Keratinocyte (primary cell): ENCODE measurements at regions not wholly inside any gene's neighbourhood (a gene's known extent, or its start where the extent isn't known, plus 50 kb on each side); places are given as distances from the start of the nearest gene placed in this dataset.

Experiments used
- DNase-seq: peaks from one replicate; pipeline ENCODE4 v3.0.0-alpha.2; 2011; ENCODE audit warnings: low read depth, missing footprints, low spot score
- FAIRE-seq: peaks from 2 replicates; lab custom pipeline; 2011; peaks lifted over from hg19 to GRCh38; lab: Jason Lieb, UNC
- H2AFZ ChIP-seq: 2 replicates; pipeline ENCODE4 v1.6.0; 2012; ENCODE audit warnings: low read length, control low read depth, inconsistent platforms; ENCODE audit not compliant: control insufficient read depth
- H3K27ac ChIP-seq: 2 replicates; pipeline ENCODE4 v1.5.1; 2011; ENCODE audit warnings: low read length; ENCODE audit not compliant: control insufficient read depth, insufficient read depth
- H3K27me3 ChIP-seq: 3 replicates; pipeline ENCODE4 v1.6.0; 2011; ENCODE audit warnings: low read length; ENCODE audit not compliant: control insufficient read depth, insufficient read depth; ENCODE audit errors: extremely low read depth
- H3K36me3 ChIP-seq, 2 experiments: 2 replicates in 1 of 2; 3 replicates in 1 of 2; pipeline ENCODE4 v1.5.1; 2011; ENCODE audit warnings: low read length in 2 of 2, mild to moderate bottlenecking in 1 of 2; ENCODE audit not compliant: control insufficient read depth in 2 of 2, insufficient read depth in 2 of 2; ENCODE audit errors: extremely low read depth in 1 of 2
- H3K4me1 ChIP-seq: 3 replicates; pipeline ENCODE4 v1.5.1; 2011; ENCODE audit warnings: low read length; ENCODE audit not compliant: control insufficient read depth, insufficient read depth; ENCODE audit errors: extremely low read depth
- H3K4me2 ChIP-seq: 3 replicates; pipeline ENCODE4 v1.6.0; 2011; ENCODE audit warnings: low read depth, low read length; ENCODE audit not compliant: control insufficient read depth, insufficient read depth; ENCODE audit errors: extremely low read depth
- H3K4me3 ChIP-seq, 3 experiments: fragments of 200-600 bp in 1 of 3; sonication (generic) in 1 of 3; 2 replicates in 2 of 3; 3 replicates in 1 of 3; pipeline ENCODE4 v1.5.1; 2011 to 2016; ENCODE audit warnings: low read length in 3 of 3, mild to moderate bottlenecking in 3 of 3, control low read depth in 2 of 3, inconsistent platforms in 1 of 3, low read depth in 1 of 3, mixed read lengths in 1 of 3, mixed run types in 1 of 3, moderate library complexity in 1 of 3; ENCODE audit not compliant: control insufficient read depth in 2 of 3, insufficient read depth in 2 of 3; ENCODE audit errors: extremely low read depth in 1 of 3
- H3K79me2 ChIP-seq: 2 replicates; pipeline ENCODE4 v1.6.0; 2012; ENCODE audit warnings: low read length; ENCODE audit not compliant: control insufficient read depth, insufficient read depth
- H3K9ac ChIP-seq: 3 replicates; pipeline ENCODE4 v1.6.0; 2011; ENCODE audit warnings: low read length; ENCODE audit not compliant: control insufficient read depth, insufficient read depth; ENCODE audit errors: extremely low read depth
- H3K9me1 ChIP-seq: 3 replicates; pipeline ENCODE4 v1.6.0; 2011; ENCODE audit warnings: low read length; ENCODE audit not compliant: control insufficient read depth, insufficient read depth; ENCODE audit errors: extremely low read depth
- H3K9me3 ChIP-seq: 2 replicates; pipeline ENCODE4 v1.5.1; 2012; ENCODE audit warnings: low read depth, low read length; ENCODE audit not compliant: control insufficient read depth
- H4K20me1 ChIP-seq: 3 replicates; pipeline ENCODE4 v1.6.0; 2011; ENCODE audit warnings: low read length; ENCODE audit not compliant: control insufficient read depth, insufficient read depth; ENCODE audit errors: extremely low read depth
- EZH2 ChIP-seq: IDR thresholded peaks from one replicate; pipeline ENCODE4 v1.6.1; 2012; ENCODE audit warnings: inconsistent platforms, mild to moderate bottlenecking, low read length, moderate library complexity
- dilution Hi-C: fragments of 300-500 bp; cut with MboI; formaldehyde crosslinking; loops from one replicate; pipeline ENCODE4 v1.7.0; 2020; ENCODE audit warnings: low sequenced_read_pairs; ENCODE audit not compliant: extremely low pct_ligation_motif_present
- TF ChIP-seq, protein P1 (sequence below), 3 experiments: IDR thresholded peaks in 1 of 3; conservative IDR thresholded peaks in 1 of 3; optimal IDR thresholded peaks in 1 of 3; 2 replicates in 2 of 3; 3 replicates in 1 of 3; pipeline versions ENCODE3 to v1.5.1; 2011; ENCODE audit warnings: low read length in 3 of 3, mild to moderate bottlenecking in 3 of 3, moderate library complexity in 2 of 3, control low read depth in 1 of 3, inconsistent platforms in 1 of 3; ENCODE audit not compliant: insufficient read depth in 2 of 3; ENCODE audit errors: extremely low read depth in 1 of 3

DNA sequence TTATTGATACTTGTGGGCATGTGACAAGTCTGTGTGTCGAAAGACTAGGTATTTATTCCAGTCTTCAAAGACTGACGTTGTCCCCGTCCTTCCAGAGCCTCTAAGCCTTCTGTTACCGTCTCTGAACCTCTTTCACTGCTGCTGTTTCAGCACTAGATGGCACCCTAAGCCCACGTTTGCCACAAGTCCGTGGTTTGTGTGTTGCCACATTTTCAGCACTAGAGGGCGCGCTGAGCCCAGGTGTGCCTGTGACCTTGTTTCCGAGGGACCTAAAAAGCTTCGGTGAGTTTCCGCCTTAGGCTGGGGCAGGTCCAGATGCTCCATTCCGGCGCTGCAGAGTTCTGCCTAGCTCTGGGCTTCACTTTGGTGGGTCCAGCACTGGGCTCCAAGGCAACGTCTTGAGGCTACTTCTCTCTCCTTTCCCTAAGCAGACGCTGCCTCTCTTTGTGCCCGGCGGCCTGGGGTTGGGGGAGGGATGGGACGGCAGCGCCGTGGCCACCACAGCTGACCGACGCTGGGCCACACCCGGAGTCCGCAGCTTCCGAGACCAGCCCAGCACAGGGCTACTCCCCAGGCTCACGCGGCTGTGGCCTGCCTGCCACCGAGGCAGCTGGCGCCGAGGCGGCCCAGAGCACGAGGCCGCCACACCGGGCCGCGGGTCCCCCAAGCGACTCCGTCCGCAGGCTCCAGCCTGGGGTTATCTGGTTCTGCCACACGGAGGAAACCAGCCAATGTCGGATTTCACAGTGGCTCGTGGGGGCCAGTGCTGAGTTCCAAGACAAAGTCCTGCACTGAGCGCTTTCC lies 520.2 kb downstream of the REEP3 start:
- no peak for TF ChIP-seq EZH2
- TF ChIP-seq, protein P1, sequence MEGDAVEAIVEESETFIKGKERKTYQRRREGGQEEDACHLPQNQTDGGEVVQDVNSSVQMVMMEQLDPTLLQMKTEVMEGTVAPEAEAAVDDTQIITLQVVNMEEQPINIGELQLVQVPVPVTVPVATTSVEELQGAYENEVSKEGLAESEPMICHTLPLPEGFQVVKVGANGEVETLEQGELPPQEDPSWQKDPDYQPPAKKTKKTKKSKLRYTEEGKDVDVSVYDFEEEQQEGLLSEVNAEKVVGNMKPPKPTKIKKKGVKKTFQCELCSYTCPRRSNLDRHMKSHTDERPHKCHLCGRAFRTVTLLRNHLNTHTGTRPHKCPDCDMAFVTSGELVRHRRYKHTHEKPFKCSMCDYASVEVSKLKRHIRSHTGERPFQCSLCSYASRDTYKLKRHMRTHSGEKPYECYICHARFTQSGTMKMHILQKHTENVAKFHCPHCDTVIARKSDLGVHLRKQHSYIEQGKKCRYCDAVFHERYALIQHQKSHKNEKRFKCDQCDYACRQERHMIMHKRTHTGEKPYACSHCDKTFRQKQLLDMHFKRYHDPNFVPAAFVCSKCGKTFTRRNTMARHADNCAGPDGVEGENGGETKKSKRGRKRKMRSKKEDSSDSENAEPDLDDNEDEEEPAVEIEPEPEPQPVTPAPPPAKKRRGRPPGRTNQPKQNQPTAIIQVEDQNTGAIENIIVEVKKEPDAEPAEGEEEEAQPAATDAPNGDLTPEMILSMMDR (optimal IDR thresholded peaks at IDR 0.05 in 1 of 3, IDR thresholded peaks at IDR 0.05 in 1 of 3, conservative IDR thresholded peaks at IDR 0.05 in 1 of 3; ENCODE audit: extremely low read depth in 1 of 3, insufficient read depth in 2 of 3, low read length in 3 of 3), result peak; percentile 98 to 100 (median 100)
- FAIRE-seq, result peak; percentile 89
- Histone ChIP-seq H3K9me3 (no peaks in the 10 kb centered on the region), H3K4me1 (no peaks in the 10 kb centered on the region), H2AFZ (peak overlapping the region; percentile 23), H3K4me3 (peak overlapping the region in 1 of 3 experiments; percentile 25), H3K79me2 (no peaks in the 10 kb centered on the region), H3K9ac (no peak overlapping the region), H3K9me1 (no peaks in the 10 kb centered on the region), H3K27me3 (no peaks in the 10 kb centered on the region), H3K27ac (no peak overlapping the region), H4K20me1 (no peaks in the 10 kb centered on the region), H3K36me3 (no peaks in the 10 kb centered on the region), H3K4me2 (peak overlapping the region; percentile 47)
- dilution Hi-C loops, result no loop called here
- DNase-seq, result peak; percentile 49

DNA sequence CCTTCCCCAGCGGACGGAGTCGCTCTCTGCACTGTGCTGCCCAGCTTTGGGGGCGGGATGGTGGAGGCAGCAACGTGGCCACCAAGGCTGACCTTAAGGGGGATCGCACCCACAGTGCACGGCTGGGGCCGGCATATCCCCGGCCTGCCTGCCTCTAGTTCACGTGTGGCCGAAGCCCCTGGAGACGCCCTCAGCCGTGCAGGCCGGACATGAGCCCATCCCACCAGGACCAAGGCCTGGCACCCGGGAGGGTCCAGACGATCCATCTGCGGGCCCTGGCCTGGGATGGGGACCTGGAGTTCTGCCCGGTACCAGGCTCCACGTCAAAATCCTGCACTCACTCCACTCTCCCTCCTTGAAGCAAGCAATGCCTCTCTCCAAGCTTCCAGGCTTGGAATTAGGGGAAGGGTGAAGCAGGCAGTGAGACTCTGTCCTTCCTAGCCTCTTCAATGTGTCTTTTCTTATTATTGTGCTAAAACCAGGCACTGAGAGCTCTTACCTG lies 520.8 kb downstream of the REEP3 start:
- Histone ChIP-seq H3K9me1 (no peaks in the 10 kb centered on the region), H3K4me2 (no peak overlapping the region), H3K9ac (no peak overlapping the region), H2AFZ (no peak overlapping the region), H3K9me3 (no peaks in the 10 kb centered on the region), H4K20me1 (no peaks in the 10 kb centered on the region), H3K79me2 (no peaks in the 10 kb centered on the region), H3K4me3 (no peak overlapping the region), H3K36me3 (no peaks in the 10 kb centered on the region), H3K27ac (no peak overlapping the region), H3K27me3 (no peaks in the 10 kb centered on the region), H3K4me1 (no peaks in the 10 kb centered on the region)
- TF ChIP-seq, protein P1 (optimal IDR thresholded peaks at IDR 0.05 in 1 of 3, IDR thresholded peaks at IDR 0.05 in 1 of 3, conservative IDR thresholded peaks at IDR 0.05 in 1 of 3; ENCODE audit: extremely low read depth in 1 of 3, insufficient read depth in 2 of 3, low read length in 3 of 3), result no peak
- FAIRE-seq (no peak), DNase-seq (no peak)
- dilution Hi-C loops, result no loop called here
